ENCODE measurements at regions not wholly inside any gene's neighbourhood (a gene's known extent, or its start where the extent isn't known, plus 50 kb on each side); places are given as distances from the start of the nearest gene placed in this dataset.

DNA sequence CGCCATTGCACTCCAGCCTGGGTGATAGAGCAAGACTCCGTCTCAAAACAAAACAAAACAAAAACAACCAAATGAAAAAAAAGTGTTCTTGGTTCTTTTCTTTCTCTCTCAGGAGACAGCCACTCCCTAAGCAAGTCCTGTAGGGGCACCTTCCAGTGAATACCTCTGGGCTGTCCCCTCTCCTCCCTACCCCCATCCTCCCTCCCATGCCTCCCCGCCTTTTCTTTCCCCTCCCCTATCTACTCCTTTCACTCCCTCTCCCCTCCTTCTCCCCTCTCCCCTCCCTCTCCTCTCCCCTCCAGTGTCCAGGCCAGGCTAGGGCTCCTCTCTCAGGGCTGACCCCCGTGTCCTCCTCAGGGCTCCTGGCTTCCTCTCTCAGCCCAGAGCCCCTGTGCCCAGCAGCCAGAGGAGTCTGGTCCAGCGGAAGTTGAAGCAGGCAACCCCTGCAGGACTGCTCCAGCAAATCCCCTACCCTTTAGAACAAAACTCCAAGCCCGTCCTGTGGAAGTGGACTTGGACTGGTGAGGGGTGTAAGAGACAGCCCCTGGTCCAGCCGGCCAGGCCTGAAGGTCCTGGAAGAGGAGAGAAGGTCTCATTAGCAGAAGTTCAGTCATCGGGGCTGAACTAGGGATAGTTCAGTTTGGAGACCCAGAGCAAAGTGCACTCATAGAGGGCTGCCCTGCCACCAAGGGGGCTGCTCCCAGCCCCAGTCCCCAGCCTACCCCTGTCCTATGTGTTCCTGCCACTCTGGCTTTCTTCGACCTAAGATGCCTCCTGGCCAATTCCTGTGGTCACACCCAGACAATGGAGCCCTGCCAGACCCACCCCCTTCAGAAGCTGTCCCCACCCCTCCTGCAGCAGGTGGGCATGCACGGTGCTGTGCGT, 79.8 kb upstream of the IQSEC1 start:
- intact Hi-C loops (cut with DNase I; ENCODE audit: low total_unique reads): no loop called here
- Histone ChIP-seq H3K4me3 (no peak overlapping the region), H3K27me3 (replicated peaks in 1 of 7) (no peaks in the 10 kb centered on the region), H3K4me1 (peaks cover 0 to 16% (median 10%) of the 10 kb centered on the region in 6 donors), H3K36me3 (no peaks in the 10 kb centered on the region), H3K27ac (no peak overlapping the region), H3K9me3 (peaks cover 0 to 27% (median 22%) of the 10 kb centered on the region in 8 donors)
- peak; percentile 42 for DNase-seq
- 70 to 80% (median 76%) methylated on average over 11 of the region's 11 CpGs for WGBS, 5 donors
- TF ChIP-seq POLR2A (IDR thresholded peaks at IDR 0.05) (no peak), POLR2AphosphoS5 (IDR thresholded peaks at IDR 0.05) (no peak)
- TF ChIP-seq, protein P1, sequence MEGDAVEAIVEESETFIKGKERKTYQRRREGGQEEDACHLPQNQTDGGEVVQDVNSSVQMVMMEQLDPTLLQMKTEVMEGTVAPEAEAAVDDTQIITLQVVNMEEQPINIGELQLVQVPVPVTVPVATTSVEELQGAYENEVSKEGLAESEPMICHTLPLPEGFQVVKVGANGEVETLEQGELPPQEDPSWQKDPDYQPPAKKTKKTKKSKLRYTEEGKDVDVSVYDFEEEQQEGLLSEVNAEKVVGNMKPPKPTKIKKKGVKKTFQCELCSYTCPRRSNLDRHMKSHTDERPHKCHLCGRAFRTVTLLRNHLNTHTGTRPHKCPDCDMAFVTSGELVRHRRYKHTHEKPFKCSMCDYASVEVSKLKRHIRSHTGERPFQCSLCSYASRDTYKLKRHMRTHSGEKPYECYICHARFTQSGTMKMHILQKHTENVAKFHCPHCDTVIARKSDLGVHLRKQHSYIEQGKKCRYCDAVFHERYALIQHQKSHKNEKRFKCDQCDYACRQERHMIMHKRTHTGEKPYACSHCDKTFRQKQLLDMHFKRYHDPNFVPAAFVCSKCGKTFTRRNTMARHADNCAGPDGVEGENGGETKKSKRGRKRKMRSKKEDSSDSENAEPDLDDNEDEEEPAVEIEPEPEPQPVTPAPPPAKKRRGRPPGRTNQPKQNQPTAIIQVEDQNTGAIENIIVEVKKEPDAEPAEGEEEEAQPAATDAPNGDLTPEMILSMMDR (IDR thresholded peaks at IDR 0.05 in 8 of 11, conservative IDR thresholded peaks at IDR 0.05 in 3 of 11): no peak

DNA sequence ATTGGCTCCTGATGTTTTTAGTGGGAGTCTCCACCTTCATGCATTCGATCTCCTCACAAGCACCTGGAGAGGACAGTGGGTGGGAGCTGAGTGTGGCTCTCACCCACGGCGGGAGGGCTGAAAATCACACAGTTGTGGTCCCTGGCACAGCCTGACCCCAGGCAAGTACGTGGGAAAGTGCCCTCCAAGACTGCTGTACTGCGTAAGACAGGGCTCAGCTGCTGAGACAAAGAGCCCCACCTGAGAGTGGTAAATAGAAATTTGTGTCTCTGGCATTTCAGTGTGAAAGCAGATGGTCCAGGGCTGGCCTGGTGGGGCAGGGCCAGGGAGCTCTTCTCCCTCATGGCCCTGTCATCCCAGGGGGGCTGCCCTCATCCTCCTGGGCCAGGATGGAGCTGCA, 77.4 kb upstream of the IQSEC1 start:
- WGBS, 5 donors: 83 to 93% (median 90%) methylated on average over 5 of the region's 5 CpGs
- Histone ChIP-seq H3K27ac (no peak overlapping the region), H3K9me3 (peaks cover 0 to 16% (median 12%) of the 10 kb centered on the region in 8 donors), H3K27me3 (replicated peaks in 1 of 7) (no peaks in the 10 kb centered on the region), H3K36me3 (no peaks in the 10 kb centered on the region), H3K4me3 (no peak overlapping the region), H3K4me1 (peaks cover 0 to 16% (median 10%) of the 10 kb centered on the region in 6 donors)
- DNase-seq: peak; percentile 43
- no peak for TF ChIP-seq POLR2A (IDR thresholded peaks at IDR 0.05)
- TF ChIP-seq, protein P1 (IDR thresholded peaks at IDR 0.05 in 8 of 11, conservative IDR thresholded peaks at IDR 0.05 in 3 of 11): no peak
- TF ChIP-seq POLR2AphosphoS5 (IDR thresholded peaks at IDR 0.05): no peak
- intact Hi-C loops (cut with DNase I; ENCODE audit: low total_unique reads): no loop called here

DNA sequence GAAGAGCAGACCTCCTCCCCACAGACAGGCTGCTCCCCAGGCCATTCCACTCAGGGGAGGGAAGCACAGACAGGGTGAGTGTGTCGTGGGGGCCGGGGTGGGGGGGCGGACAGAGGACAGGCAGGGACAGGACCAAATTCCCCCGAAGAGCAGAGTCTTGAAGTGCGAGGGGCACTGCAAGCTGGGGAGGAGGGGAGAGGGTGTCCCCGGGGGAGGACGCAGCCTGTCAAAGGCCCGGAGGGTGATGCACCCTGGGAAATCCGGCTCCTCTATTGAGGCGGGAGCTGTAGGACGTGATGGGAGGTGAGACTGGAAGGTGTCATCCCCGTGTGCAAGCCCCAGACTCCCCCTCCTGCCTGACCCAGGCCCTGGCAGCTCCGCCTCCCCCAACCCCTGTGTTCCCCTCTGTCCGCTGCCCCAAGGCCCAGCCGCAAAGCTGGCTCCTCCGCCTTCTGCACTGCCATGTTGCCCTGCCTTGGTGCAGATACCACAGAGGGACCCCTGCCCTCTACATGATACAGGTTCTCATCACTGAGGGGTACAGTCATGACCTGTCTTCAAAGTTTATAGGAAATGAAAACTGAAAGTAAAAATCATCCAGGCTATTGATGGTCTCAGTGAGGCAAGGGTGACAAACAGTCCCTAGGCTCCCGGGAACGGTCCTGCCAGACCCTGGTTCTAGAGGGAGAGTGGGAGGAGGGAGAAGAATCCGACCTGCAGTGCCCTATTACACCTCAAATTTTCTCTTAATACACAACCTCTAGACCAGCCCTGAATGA, 76.3 kb upstream of the IQSEC1 start:
- Histone ChIP-seq H3K4me1 (peaks cover 0 to 16% (median 10%) of the 10 kb centered on the region in 6 donors), H3K27ac (peak overlapping the region in 1 of 8 donors; percentile 33), H3K27me3 (replicated peaks in 1 of 7) (no peaks in the 10 kb centered on the region), H3K36me3 (no peaks in the 10 kb centered on the region), H3K9me3 (peaks cover 0 to 5% (median under 1%) of the 10 kb centered on the region in 8 donors), H3K4me3 (peak overlapping the region in 2 of 8 donors; percentile 20 to 44)
- peak; percentile 59 for DNase-seq
- intact Hi-C loops (cut with DNase I; ENCODE audit: low total_unique reads): no loop called here
- 70 to 77% (median 71%) methylated on average over 19 of the region's 19 CpGs for whole genome bisulfite sequencing, 5 donors
- TF ChIP-seq POLR2AphosphoS5 (IDR thresholded peaks at IDR 0.05) (no peak), POLR2A (IDR thresholded peaks at IDR 0.05) (no peak)
- TF ChIP-seq, protein P1 (IDR thresholded peaks at IDR 0.05 in 8 of 11, conservative IDR thresholded peaks at IDR 0.05 in 3 of 11): no peak

All from spleen (tissue), 11 donors.